ENCODE measurements at regions not wholly inside any gene's neighbourhood (a gene's known extent, or its start where the extent isn't known, plus 50 kb on each side); places are given as distances from the start of the nearest gene placed in this dataset.

DNA sequence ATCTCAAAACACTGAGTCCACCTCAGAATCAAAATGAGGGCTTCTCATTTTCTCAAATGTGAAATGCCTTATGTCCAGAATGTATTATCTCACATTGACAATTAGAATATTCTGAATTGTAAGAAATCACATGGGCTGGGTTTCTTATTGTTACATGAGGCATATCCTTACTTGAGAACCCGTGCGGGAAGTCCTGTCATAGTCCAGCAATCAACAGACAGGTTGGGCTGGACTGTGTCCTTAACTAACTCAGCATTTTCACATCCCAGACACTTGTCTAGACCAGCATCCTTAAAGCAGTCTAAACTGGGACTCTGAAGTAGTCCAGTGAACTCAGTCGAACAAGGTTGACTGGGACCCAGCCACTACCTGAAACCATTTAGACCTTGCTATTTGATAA lies 267.6 kb downstream of the CETN3 start:
- Histone ChIP-seq H3K9me3 (ENCODE audit: control insufficient read depth, low read depth, low read length) (no peaks in the 10 kb centered on the region), H3K4me1 (ENCODE audit: control insufficient read depth, insufficient read depth, low read length) (no peaks in the 10 kb centered on the region), H3K27ac (ENCODE audit: low read length) (no peak overlapping the region), H3K36me3 (ENCODE audit: control insufficient read depth, insufficient read depth, low read length) (no peaks in the 10 kb centered on the region), H3K27me3 (ENCODE audit: control insufficient read depth, insufficient read depth, low read length) (no peaks in the 10 kb centered on the region), H3K4me3 (ENCODE audit: low read length) (no peak overlapping the region)
- no CpG with 5 or more reads among the region's 3 CpGs for WGBS (ENCODE audit: insufficient coverage, low lambda C conversion rate)
- no peak for DNase-seq

DNA sequence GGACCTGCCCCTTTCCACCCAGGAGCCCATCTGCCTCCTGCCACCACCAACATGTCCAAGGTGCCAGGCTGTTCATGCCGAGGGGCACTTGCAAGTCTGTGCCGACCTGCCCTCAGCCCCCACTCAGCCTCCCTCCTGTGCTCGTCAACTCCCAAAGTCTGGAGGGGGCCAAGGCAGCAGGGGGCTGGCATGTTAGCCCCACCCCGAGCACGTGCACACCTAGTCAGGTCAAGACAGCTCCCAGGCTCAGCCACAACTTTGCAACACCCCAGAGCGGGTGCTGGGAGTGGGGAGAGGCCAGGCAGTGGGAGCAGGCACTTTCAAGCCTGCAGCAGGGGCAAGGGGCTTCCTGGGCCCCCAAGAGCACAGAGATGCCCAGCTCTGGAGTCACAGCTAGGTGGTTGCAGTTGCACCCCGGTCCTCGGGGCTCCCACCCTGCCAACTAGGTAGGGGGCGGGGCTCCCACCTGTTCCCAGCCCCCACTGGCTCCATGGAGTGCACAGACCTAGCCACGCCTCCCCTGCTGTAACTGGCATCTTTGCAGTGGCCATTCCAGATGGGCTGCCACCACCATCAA lies 272.5 kb downstream of the CETN3 start:
- H3K9me3 ChIP-seq (ENCODE audit: control insufficient read depth, low read depth, low read length), result no peaks in the 10 kb centered on the region
- no peak overlapping the region for H3K4me3 ChIP-seq (ENCODE audit: low read length)
- DNase-seq, result no peak
- no peak overlapping the region for H3K27ac ChIP-seq (ENCODE audit: low read length)
- no peaks in the 10 kb centered on the region for H3K27me3 ChIP-seq (ENCODE audit: control insufficient read depth, insufficient read depth, low read length)
- no peaks in the 10 kb centered on the region for H3K4me1 ChIP-seq (ENCODE audit: control insufficient read depth, insufficient read depth, low read length)
- no peaks in the 10 kb centered on the region for H3K36me3 ChIP-seq (ENCODE audit: control insufficient read depth, insufficient read depth, low read length)
- no CpG with 5 or more reads among the region's 10 CpGs for WGBS (ENCODE audit: insufficient coverage, low lambda C conversion rate)

DNA sequence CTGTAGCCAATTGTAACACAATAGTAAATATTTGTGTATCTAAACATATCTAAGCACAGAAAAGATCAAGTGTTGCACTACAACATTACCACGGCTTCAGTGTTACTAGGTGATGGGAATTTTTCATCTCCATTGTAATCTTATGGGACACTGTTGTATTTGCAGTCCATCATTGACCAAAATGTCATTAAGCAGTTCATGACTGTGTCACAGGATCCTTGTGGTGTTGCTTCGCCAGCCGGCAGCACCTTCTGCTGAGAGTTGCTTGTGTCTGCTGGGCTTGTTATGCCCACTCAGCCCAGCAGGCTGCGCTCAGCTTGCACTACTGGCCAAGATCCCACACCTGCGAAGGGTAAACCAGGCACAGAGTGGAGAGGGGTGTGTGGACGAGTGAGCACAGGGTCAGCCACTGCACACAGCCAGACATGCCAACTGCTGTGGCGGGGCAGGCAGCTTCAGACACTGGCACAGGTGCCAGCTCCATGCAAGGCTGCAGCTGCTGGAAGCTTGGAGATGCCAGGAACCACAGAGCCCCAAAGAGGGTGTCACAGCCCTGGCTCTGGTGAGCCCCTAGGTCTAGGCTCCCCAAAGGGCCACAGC lies 273.7 kb downstream of the CETN3 start:
- H3K9me3 ChIP-seq (ENCODE audit: control insufficient read depth, low read depth, low read length), result no peaks in the 10 kb centered on the region
- peak; percentile 7 to 23 for DNase-seq
- no peaks in the 10 kb centered on the region for H3K36me3 ChIP-seq (ENCODE audit: control insufficient read depth, insufficient read depth, low read length)
- H3K4me1 ChIP-seq (ENCODE audit: control insufficient read depth, insufficient read depth, low read length), result no peaks in the 10 kb centered on the region
- H3K27ac ChIP-seq (ENCODE audit: low read length), result no peak overlapping the region
- no CpG with 5 or more reads among the region's 7 CpGs for WGBS (ENCODE audit: insufficient coverage, low lambda C conversion rate)
- H3K27me3 ChIP-seq (ENCODE audit: control insufficient read depth, insufficient read depth, low read length), result no peaks in the 10 kb centered on the region
- H3K4me3 ChIP-seq (ENCODE audit: low read length), result no peak overlapping the region

DNA sequence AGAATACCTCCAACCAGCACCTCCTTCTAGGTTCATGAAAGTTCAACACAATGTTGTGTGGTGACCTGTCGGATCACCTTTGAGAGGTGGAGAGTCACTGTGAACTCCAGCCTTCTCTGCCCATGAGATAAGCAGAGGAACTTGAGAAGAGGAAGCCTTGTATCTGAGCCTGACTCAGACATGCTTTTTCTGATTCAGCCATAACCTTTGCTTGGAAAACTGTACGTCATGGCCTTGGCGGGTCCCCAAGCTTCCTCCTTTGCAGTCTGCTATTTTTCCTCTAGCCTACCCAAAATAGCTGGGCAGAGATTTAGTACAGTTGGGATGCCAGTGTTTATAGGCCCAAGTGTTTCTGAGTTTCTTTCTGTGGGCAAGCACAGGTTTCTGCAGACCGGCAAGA lies 274.7 kb downstream of the CETN3 start:
- Histone ChIP-seq H3K9me3 (ENCODE audit: control insufficient read depth, low read depth, low read length) (no peaks in the 10 kb centered on the region), H3K36me3 (ENCODE audit: control insufficient read depth, insufficient read depth, low read length) (no peaks in the 10 kb centered on the region), H3K27ac (ENCODE audit: low read length) (no peak overlapping the region), H3K4me1 (ENCODE audit: control insufficient read depth, insufficient read depth, low read length) (no peaks in the 10 kb centered on the region), H3K4me3 (ENCODE audit: low read length) (no peak overlapping the region), H3K27me3 (ENCODE audit: control insufficient read depth, insufficient read depth, low read length) (no peaks in the 10 kb centered on the region)
- WGBS (ENCODE audit: insufficient coverage, low lambda C conversion rate), result 50% methylated on average over 2 of the region's 4 CpGs
- peak in 1 of 2 donors; percentile 9 for DNase-seq

DNA sequence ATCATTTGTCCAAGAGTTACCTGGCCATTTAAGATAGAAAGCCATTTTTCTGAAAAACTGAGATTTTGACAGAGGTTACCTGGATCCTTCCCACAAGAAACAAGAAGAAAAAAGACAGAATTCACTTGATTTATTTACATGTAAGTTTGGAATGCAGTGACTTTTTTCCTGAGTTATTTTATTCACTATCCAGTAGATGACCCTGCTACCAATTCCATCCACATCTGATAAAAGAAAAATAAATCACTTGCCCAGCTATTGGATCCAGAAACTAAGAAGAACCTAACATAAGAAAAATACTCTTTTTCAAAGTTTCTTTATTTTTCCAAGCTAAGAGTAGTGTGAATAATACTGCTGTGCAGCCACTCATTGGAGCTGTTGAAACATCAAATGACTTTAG lies 275.2 kb downstream of the CETN3 start:
- Histone ChIP-seq H3K4me3 (ENCODE audit: low read length) (no peak overlapping the region), H3K36me3 (ENCODE audit: control insufficient read depth, insufficient read depth, low read length) (no peaks in the 10 kb centered on the region), H3K4me1 (ENCODE audit: control insufficient read depth, insufficient read depth, low read length) (no peaks in the 10 kb centered on the region), H3K27me3 (ENCODE audit: control insufficient read depth, insufficient read depth, low read length) (no peaks in the 10 kb centered on the region), H3K9me3 (ENCODE audit: control insufficient read depth, low read depth, low read length) (no peaks in the 10 kb centered on the region), H3K27ac (ENCODE audit: low read length) (no peak overlapping the region)
- DNase-seq, result no peak

DNA sequence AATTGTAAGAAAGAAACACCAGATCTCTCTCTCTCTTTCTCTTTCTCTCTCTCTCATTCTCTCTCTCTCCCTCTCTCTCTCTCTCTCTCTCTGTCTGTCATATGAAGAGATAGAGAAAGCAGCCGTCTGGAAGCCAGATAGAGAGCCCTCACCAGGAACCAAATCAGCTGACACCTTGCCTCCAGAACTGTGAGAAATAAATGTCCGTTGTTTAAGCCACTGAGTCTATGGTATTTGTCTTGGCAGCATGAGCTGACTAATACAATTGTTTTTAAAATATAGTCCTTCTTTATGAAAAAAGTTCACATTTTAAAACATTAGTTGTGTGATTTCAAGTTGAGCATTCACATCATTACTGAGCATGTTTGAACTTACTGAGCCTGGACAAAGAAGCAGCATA lies 275.6 kb downstream of the CETN3 start:
- no peaks in the 10 kb centered on the region for H3K36me3 ChIP-seq (ENCODE audit: control insufficient read depth, insufficient read depth, low read length)
- H3K9me3 ChIP-seq (ENCODE audit: control insufficient read depth, low read depth, low read length), result no peaks in the 10 kb centered on the region
- H3K4me1 ChIP-seq (ENCODE audit: control insufficient read depth, insufficient read depth, low read length), result no peaks in the 10 kb centered on the region
- no peak overlapping the region for H3K4me3 ChIP-seq (ENCODE audit: low read length)
- no peak overlapping the region for H3K27ac ChIP-seq (ENCODE audit: low read length)
- no peaks in the 10 kb centered on the region for H3K27me3 ChIP-seq (ENCODE audit: control insufficient read depth, insufficient read depth, low read length)
- WGBS (ENCODE audit: insufficient coverage, low lambda C conversion rate), result no CpG with 5 or more reads among the region's 2 CpGs
- no peak for DNase-seq

DNA sequence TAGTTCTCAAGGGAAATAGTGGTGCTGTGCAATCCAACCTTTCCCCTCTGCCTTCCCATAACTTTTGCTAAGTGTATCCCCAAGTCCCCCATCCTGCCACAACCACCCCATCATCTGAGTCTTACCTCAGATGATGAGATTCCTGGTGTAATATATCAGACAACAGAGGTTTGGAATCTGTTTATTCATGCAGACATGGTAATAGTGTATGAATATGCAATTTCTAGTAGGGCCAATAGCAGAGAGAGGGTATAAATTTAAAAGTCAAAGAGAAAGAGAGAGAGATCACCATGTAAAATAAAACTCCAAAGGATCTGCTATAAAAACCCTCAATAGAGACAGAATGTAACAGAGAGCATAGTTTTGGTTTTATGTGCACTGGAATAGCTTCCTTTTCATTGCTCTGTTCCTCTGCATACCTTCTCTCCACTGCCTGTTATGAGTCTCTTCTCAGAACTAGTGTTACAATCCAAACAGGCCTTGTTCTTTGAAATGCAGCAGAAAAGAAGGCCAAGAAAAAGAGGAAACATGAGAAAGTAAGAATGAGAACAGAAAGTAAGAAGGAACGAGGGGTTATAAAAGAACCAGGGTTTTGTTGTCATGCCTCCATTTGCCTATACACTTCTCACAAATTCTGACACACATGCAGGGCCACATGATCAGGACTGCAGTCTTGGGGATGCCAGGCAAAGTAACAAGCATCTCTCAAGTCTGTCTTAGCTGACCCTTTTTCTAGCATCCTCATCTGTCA lies 278.0 kb downstream of the CETN3 start:
- Histone ChIP-seq H3K4me3 (ENCODE audit: low read length) (no peak overlapping the region), H3K27ac (ENCODE audit: low read length) (no peak overlapping the region)

DNA sequence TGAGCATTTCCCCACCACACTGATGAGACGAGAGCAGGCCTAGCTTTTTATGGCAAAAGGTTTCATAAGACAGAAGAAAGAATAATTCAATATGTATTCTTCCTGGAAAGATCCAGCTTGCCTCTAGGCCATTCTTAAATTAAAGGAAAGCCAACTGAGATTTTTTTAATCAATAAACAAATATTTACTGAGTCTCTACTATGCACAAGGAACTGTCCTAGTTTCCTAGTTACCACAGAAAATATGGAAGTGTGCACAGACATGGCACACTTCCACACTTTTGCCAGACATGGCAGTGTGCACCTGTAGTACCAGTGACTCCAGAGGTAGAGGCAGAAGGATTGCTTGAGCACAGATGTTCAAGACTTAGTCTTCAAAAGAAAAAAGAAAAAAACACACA lies 281.0 kb downstream of the CETN3 start:
- Histone ChIP-seq H3K27me3 (ENCODE audit: control insufficient read depth, insufficient read depth, low read length) (no peaks in the 10 kb centered on the region), H3K27ac (ENCODE audit: low read length) (no peak overlapping the region), H3K36me3 (ENCODE audit: control insufficient read depth, insufficient read depth, low read length) (no peaks in the 10 kb centered on the region), H3K9me3 (ENCODE audit: control insufficient read depth, low read depth, low read length) (no peaks in the 10 kb centered on the region), H3K4me1 (ENCODE audit: control insufficient read depth, insufficient read depth, low read length) (no peaks in the 10 kb centered on the region), H3K4me3 (ENCODE audit: low read length) (no peak overlapping the region)
- DNase-seq, result no peak
- 80% methylated on average over 1 of the region's 1 CpG for WGBS (ENCODE audit: insufficient coverage, low lambda C conversion rate)

More for the DNA sequence above, 278.0 kb downstream of the CETN3 start:
- 63% methylated on average over 1 of the region's 1 CpG for WGBS (ENCODE audit: insufficient coverage, low lambda C conversion rate)
- Histone ChIP-seq H3K4me1 (ENCODE audit: control insufficient read depth, insufficient read depth, low read length) (no peaks in the 10 kb centered on the region), H3K27me3 (ENCODE audit: control insufficient read depth, insufficient read depth, low read length) (no peaks in the 10 kb centered on the region), H3K9me3 (ENCODE audit: control insufficient read depth, low read depth, low read length) (no peaks in the 10 kb centered on the region), H3K36me3 (ENCODE audit: control insufficient read depth, insufficient read depth, low read length) (no peaks in the 10 kb centered on the region)
- no peak for DNase-seq

DNA sequence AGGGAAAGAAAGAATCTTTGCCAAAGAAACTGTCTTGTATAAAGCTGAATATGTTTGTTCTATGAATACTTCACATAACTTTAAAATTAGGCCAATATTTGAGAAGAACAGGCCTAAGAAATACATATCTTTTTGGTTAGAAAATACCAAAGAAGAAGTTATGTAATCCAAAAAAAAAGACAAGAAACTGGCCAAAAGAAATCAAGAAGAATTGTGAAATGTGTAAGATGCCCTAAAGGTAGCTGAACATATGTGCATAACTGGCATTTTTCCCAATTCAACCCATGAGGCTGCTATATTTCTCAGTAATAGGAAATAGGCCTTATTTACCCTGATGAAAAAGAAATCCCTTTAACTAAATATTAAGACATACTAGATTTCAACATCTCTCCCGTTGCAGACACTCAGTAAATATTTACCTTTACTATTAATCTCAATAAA lies 290.0 kb downstream of the CETN3 start:
- H3K27me3 ChIP-seq (ENCODE audit: control insufficient read depth, insufficient read depth, low read length), result no peaks in the 10 kb centered on the region
- H3K36me3 ChIP-seq (ENCODE audit: control insufficient read depth, insufficient read depth, low read length), result no peaks in the 10 kb centered on the region
- H3K4me1 ChIP-seq (ENCODE audit: control insufficient read depth, insufficient read depth, low read length), result no peaks in the 10 kb centered on the region
- H3K27ac ChIP-seq (ENCODE audit: low read length), result no peak overlapping the region
- no peaks in the 10 kb centered on the region for H3K9me3 ChIP-seq (ENCODE audit: control insufficient read depth, low read depth, low read length)
- no peak for DNase-seq
- no peak overlapping the region for H3K4me3 ChIP-seq (ENCODE audit: low read length)
- no CpG with 5 or more reads among the region's 1 CpG for WGBS (ENCODE audit: insufficient coverage, low lambda C conversion rate)

DNA sequence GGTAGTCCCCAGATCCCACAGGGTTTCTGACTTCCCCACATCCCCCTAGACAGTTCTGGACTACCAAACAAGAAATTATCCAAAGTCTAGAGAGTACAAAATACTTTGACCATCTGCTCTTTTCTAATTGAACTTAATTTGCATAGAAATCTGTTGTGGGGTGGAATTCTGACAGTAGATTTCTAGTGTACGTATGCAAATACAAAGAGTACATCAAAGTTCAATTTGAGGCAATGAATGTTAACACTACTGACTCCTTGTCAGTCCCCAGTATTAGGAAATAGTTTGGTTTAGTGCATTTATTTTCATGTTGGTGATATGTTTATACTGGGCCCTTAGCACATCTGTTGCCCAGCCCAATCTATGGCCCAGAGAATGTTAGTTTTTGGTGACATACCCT lies 292.6 kb downstream of the CETN3 start:
- no peaks in the 10 kb centered on the region for H3K36me3 ChIP-seq (ENCODE audit: control insufficient read depth, insufficient read depth, low read length)
- H3K27me3 ChIP-seq (ENCODE audit: control insufficient read depth, insufficient read depth, low read length), result no peaks in the 10 kb centered on the region
- no peaks in the 10 kb centered on the region for H3K4me1 ChIP-seq (ENCODE audit: control insufficient read depth, insufficient read depth, low read length)
- DNase-seq, result no peak
- H3K4me3 ChIP-seq (ENCODE audit: low read length), result no peak overlapping the region
- no peak overlapping the region for H3K27ac ChIP-seq (ENCODE audit: low read length)
- 100% methylated on average over 1 of the region's 1 CpG for WGBS (ENCODE audit: insufficient coverage, low lambda C conversion rate)
- no peaks in the 10 kb centered on the region for H3K9me3 ChIP-seq (ENCODE audit: control insufficient read depth, low read depth, low read length)

DNA sequence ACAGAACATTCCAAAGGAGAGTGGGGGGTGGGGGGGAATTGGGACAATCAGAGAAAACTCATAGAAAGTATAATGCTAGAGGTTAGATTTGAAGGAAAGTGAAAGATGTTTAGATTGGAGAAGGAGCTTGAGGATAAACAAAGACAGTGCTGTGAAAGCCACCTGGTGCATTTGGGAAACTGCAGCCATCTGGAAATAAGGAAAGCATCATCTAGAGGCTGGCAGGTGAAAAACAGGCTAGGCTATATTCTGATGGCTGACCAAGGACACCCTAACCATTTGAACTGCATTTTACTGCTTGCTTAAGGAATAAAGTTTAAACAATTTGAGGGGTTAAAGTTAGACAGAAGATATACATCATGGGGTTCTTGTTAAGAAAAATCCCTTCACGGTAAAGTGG lies 296.4 kb downstream of the CETN3 start:
- WGBS (ENCODE audit: insufficient coverage, low lambda C conversion rate), result 25% methylated on average over 1 of the region's 1 CpG
- Histone ChIP-seq H3K27me3 (ENCODE audit: control insufficient read depth, insufficient read depth, low read length) (no peaks in the 10 kb centered on the region), H3K4me1 (ENCODE audit: control insufficient read depth, insufficient read depth, low read length) (no peaks in the 10 kb centered on the region), H3K9me3 (ENCODE audit: control insufficient read depth, low read depth, low read length) (no peaks in the 10 kb centered on the region), H3K27ac (ENCODE audit: low read length) (no peak overlapping the region), H3K4me3 (ENCODE audit: low read length) (no peak overlapping the region), H3K36me3 (ENCODE audit: control insufficient read depth, insufficient read depth, low read length) (no peaks in the 10 kb centered on the region)
- no peak for DNase-seq

Measured in large intestine (tissue), 3 donors.